Trophoblast cell (in vitro differentiated cells and primary cell): ENCODE measurements at regions not wholly inside any gene's neighbourhood (a gene's known extent, or its start where the extent isn't known, plus 50 kb on each side); places are given as distances from the start of the nearest gene placed in this dataset.

Experiments used
- DNase-seq, 2 donors: peaks; one replicate each; pipeline ENCODE4 v3.0.0-alpha.2; 2016
- H2AFZ ChIP-seq: 2 replicates; pipeline ENCODE4 v1.6.1; 2013; ENCODE audit warnings: low read length, moderate library complexity, mild to moderate bottlenecking; ENCODE audit not compliant: insufficient read depth, poor library complexity
- H2AK5ac ChIP-seq: 2 replicates; pipeline ENCODE4 v1.6.1; 2013; ENCODE audit warnings: mild to moderate bottlenecking, low read length
- H2BK120ac ChIP-seq: 2 replicates; pipeline ENCODE4 v1.6.1; 2013; ENCODE audit warnings: low read length, mild to moderate bottlenecking, moderate library complexity; ENCODE audit not compliant: insufficient read depth, poor library complexity
- H2BK12ac ChIP-seq: 2 replicates; pipeline ENCODE4 v1.6.1; 2013; ENCODE audit warnings: mild to moderate bottlenecking, low read length, moderate library complexity
- H2BK5ac ChIP-seq: 2 replicates; pipeline ENCODE4 v1.6.1; 2013; ENCODE audit warnings: low read length, low read depth, moderate library complexity, mild to moderate bottlenecking; ENCODE audit not compliant: poor library complexity
- H3K14ac ChIP-seq: 2 replicates; pipeline ENCODE4 v1.6.1; 2013; ENCODE audit warnings: mild to moderate bottlenecking, low read length
- H3K18ac ChIP-seq: 2 replicates; pipeline ENCODE4 v1.6.1; 2013; ENCODE audit warnings: mild to moderate bottlenecking, low read length
- H3K23ac ChIP-seq: 2 replicates; pipeline ENCODE4 v1.6.1; 2013; ENCODE audit warnings: low read length
- H3K27ac ChIP-seq: 2 replicates; pipeline ENCODE4 v1.5.1; 2013; ENCODE audit warnings: low read depth, mild to moderate bottlenecking, inconsistent platforms, low read length, moderate library complexity
- H3K27me3 ChIP-seq: 2 replicates; pipeline ENCODE4 v1.6.1; 2013; ENCODE audit warnings: inconsistent platforms, mild to moderate bottlenecking, low read length, moderate library complexity; ENCODE audit not compliant: insufficient read depth
- H3K36me3 ChIP-seq, 2 experiments: 1 replicate in 1 of 2; 2 replicates in 1 of 2; pipeline ENCODE4 v1.6.1; 2013; ENCODE audit warnings: low read length in 2 of 2, mild to moderate bottlenecking in 2 of 2, moderate library complexity in 1 of 2; ENCODE audit not compliant: insufficient read depth in 2 of 2, control insufficient read depth in 1 of 2
- H3K4ac ChIP-seq: 2 replicates; pipeline ENCODE4 v1.6.1; 2013; ENCODE audit warnings: low read depth, mild to moderate bottlenecking, low read length, moderate library complexity
- H3K4me1 ChIP-seq, 2 experiments: 1 replicate in 1 of 2; 2 replicates in 1 of 2; pipeline ENCODE4 v1.6.1; 2013; ENCODE audit warnings: low read length in 2 of 2, mild to moderate bottlenecking in 2 of 2, moderate library complexity in 1 of 2; ENCODE audit not compliant: insufficient read depth in 2 of 2, control insufficient read depth in 1 of 2
- H3K4me2 ChIP-seq: 2 replicates; pipeline ENCODE4 v1.6.1; 2013; ENCODE audit warnings: inconsistent platforms, mild to moderate bottlenecking, low read length, moderate library complexity
- H3K4me3 ChIP-seq: 2 replicates; pipeline ENCODE4 v1.5.1; 2013; ENCODE audit warnings: mild to moderate bottlenecking, low read depth, low read length, inconsistent platforms
- H3K79me1 ChIP-seq: one replicate; pipeline ENCODE4 v1.6.1; 2013; ENCODE audit warnings: low read length
- H3K79me2 ChIP-seq: 2 replicates; pipeline ENCODE4 v1.6.1; 2013; ENCODE audit warnings: low read length, mild to moderate bottlenecking; ENCODE audit not compliant: control insufficient read depth, insufficient read depth, poor library complexity
- H3K9ac ChIP-seq: 2 replicates; pipeline ENCODE4 v1.6.1; 2013; ENCODE audit warnings: mild to moderate bottlenecking, low read length
- H3K9me3 ChIP-seq: 2 replicates; pipeline ENCODE4 v1.6.1; 2013; ENCODE audit warnings: low read depth, mild to moderate bottlenecking, control low read depth, inconsistent platforms, low read length; ENCODE audit not compliant: insufficient read depth
- H4K12ac ChIP-seq: 2 replicates; pipeline ENCODE4 v1.6.1; 2013; ENCODE audit warnings: low read depth, mild to moderate bottlenecking, low read length, moderate library complexity
- H4K8ac ChIP-seq: 2 replicates; pipeline ENCODE4 v1.6.1; 2013; ENCODE audit warnings: low read depth, mild to moderate bottlenecking, low read length, moderate library complexity
- H4K91ac ChIP-seq: one replicate; pipeline ENCODE4 v1.6.1; 2013; ENCODE audit warnings: low read depth, mild to moderate bottlenecking, low read length, moderate library complexity
- WGBS: extraction: QIAGEN DNeasy Blood & Tissue Kit; methylation state at CpG from one replicate; pipeline ENCODE4 v1.1.7; 2013; ENCODE audit warnings: missing lambda C conversion rate; ENCODE audit not compliant: insufficient read length, insufficient coverage; ENCODE audit errors: extremely low coverage; 5-methylcytosine and 5-hydroxymethylcytosine counted together

DNA sequence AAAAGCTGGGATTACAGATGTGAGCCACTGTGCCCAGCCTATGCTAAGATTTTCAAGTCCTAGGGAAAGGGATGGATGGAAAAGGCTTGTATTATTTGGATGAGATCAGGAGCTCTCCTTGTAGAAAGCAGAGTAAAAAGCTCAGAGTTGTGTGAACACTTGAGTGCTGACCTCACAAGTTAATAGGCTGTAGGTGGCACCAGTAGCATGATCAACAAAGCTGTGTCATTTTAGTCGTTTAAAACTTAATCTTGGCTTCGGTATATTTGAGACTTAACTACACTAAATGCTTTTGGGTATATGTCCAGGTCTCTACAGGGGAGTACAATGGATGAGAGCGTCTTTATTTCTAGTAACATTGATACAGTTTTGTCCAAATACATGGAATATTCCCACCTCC lies 264.2 kb downstream of the TMEM38B start:
- Histone ChIP-seq H4K8ac (no peak overlapping the region), H4K91ac (no peak overlapping the region), H3K4ac (no peak overlapping the region), H3K14ac (no peak overlapping the region), H2BK5ac (no peak overlapping the region), H3K9me3 (no peaks in the 10 kb centered on the region), H3K27me3 (no peaks in the 10 kb centered on the region), H3K18ac (no peak overlapping the region), H2BK12ac (no peak overlapping the region), H3K79me1 (peaks cover 2% of the 10 kb centered on the region), H3K79me2 (no peaks in the 10 kb centered on the region), H2AK5ac (no peak overlapping the region), H2AFZ (no peak overlapping the region), H3K4me1 (peaks cover 0 to 2% of the 10 kb centered on the region in 2 experiments), H3K23ac (no peak overlapping the region), H3K4me3 (no peak overlapping the region), H4K12ac (no peak overlapping the region), H2BK120ac (no peak overlapping the region), H3K27ac (no peak overlapping the region), H3K36me3 (no peaks in the 10 kb centered on the region), H3K9ac (no peak overlapping the region), H3K4me2 (no peak overlapping the region)
- DNase-seq, result no peak
- no CpG with 5 or more reads among the region's 3 CpGs for WGBS

DNA sequence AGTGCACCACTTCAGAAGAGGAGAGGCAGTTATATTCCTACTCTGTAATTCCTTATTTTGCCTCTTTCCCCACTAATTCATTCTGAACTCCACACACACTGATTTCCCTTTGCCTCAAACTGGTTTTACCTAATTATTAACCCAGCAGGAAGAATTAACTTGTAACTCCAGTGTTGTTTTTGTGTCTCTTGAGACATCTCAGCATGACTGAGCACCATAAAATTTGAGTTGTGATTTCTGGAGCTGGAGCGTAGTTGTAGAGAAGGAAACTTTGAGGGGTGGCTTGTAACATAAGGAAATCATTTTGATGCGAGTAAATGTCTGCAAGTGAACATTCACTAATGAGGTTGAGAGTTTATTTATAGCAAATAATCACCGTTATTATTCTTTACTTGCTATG lies 265.2 kb downstream of the TMEM38B start:
- Histone ChIP-seq H3K4me3 (no peak overlapping the region), H3K79me2 (no peaks in the 10 kb centered on the region), H3K27me3 (no peaks in the 10 kb centered on the region), H2AFZ (no peak overlapping the region), H3K14ac (no peak overlapping the region), H4K12ac (no peak overlapping the region), H3K4me2 (no peak overlapping the region), H3K27ac (no peak overlapping the region), H3K79me1 (peaks cover 2% of the 10 kb centered on the region), H4K91ac (no peak overlapping the region), H2BK5ac (no peak overlapping the region), H3K23ac (no peak overlapping the region), H2BK120ac (no peak overlapping the region), H3K36me3 (no peaks in the 10 kb centered on the region), H2AK5ac (no peak overlapping the region), H3K18ac (no peak overlapping the region), H3K4me1 (peaks cover 0 to 2% of the 10 kb centered on the region in 2 experiments), H3K9ac (no peak overlapping the region), H2BK12ac (no peak overlapping the region), H3K4ac (no peak overlapping the region), H4K8ac (no peak overlapping the region), H3K9me3 (no peaks in the 10 kb centered on the region)
- DNase-seq, result no peak
- WGBS, result no CpG with 5 or more reads among the region's 3 CpGs

GRCh38 chr9:105963343-105964099 lies 269.2 kb downstream of the TMEM38B start:
- no peak overlapping the region for H3K14ac ChIP-seq
- H3K4me2 ChIP-seq, result no peak overlapping the region
- no peak overlapping the region for H3K18ac ChIP-seq
- H3K4me3 ChIP-seq, result no peak overlapping the region
- no peaks in the 10 kb centered on the region for H3K4me1 ChIP-seq
- H2BK5ac ChIP-seq, result no peak overlapping the region
- H3K9me3 ChIP-seq, result no peaks in the 10 kb centered on the region
- H2BK120ac ChIP-seq, result no peak overlapping the region
- no peak overlapping the region for H3K23ac ChIP-seq
- H4K12ac ChIP-seq, result no peak overlapping the region
- H3K79me2 ChIP-seq, result no peaks in the 10 kb centered on the region
- H3K9ac ChIP-seq, result no peak overlapping the region
- H2BK12ac ChIP-seq, result no peak overlapping the region
- H3K27ac ChIP-seq, result no peak overlapping the region
- no peak overlapping the region for H2AK5ac ChIP-seq
- no peak overlapping the region for H2AFZ ChIP-seq
- no peak overlapping the region for H3K4ac ChIP-seq
- no peak overlapping the region for H4K8ac ChIP-seq
- no peak for DNase-seq
- H3K79me1 ChIP-seq, result no peaks in the 10 kb centered on the region
- no peaks in the 10 kb centered on the region for H3K27me3 ChIP-seq
- no CpG with 5 or more reads among the region's 4 CpGs for WGBS
- no peak overlapping the region for H4K91ac ChIP-seq
- no peaks in the 10 kb centered on the region for H3K36me3 ChIP-seq

GRCh38 chr9:105964156-105964555 lies 269.8 kb downstream of the TMEM38B start:
- Histone ChIP-seq H2BK12ac (no peak overlapping the region), H3K4me2 (no peak overlapping the region), H3K27ac (no peak overlapping the region), H3K9ac (no peak overlapping the region), H2AK5ac (no peak overlapping the region), H3K4me1 (no peaks in the 10 kb centered on the region), H4K8ac (no peak overlapping the region), H3K14ac (no peak overlapping the region), H3K79me1 (no peaks in the 10 kb centered on the region), H3K23ac (no peak overlapping the region), H3K4ac (no peak overlapping the region), H4K12ac (no peak overlapping the region), H3K18ac (no peak overlapping the region), H4K91ac (no peak overlapping the region), H2AFZ (no peak overlapping the region), H3K4me3 (no peak overlapping the region), H3K79me2 (no peaks in the 10 kb centered on the region), H2BK5ac (no peak overlapping the region), H2BK120ac (no peak overlapping the region), H3K27me3 (no peaks in the 10 kb centered on the region), H3K9me3 (no peaks in the 10 kb centered on the region), H3K36me3 (no peaks in the 10 kb centered on the region)
- no peak for DNase-seq
